Left ventricle myocardium superior (tissue), 1 donor: ENCODE measurements at regions not wholly inside any gene's neighbourhood (a gene's known extent, or its start where the extent isn't known, plus 50 kb on each side); places are given as distances from the start of the nearest gene placed in this dataset.

Experiments
- ATAC-seq: fragments of 200-7000 bp; cut with Tn5 transposase; one replicate; pipeline ENCODE4 v1.9.1; 2020; ENCODE audit warnings: mild to moderate bottlenecking, moderate library complexity
- DNase-seq: peaks from one replicate; pipeline ENCODE4 v3.0.0-alpha.2; 2020
- intact Hi-C: fragments of 100-400 bp; cut with micrococcal nuclease; formaldehyde crosslinking; loops from one replicate; pipeline ENCODE4 v1.11.0; 2022
- donor health status: DM: no; HTN: yes; CAD: no; lungs with severe emphysema.

GRCh38 chr6:56407883-56408410 lies 160.6 kb upstream of the COL21A1 start:
- no peak for DNase-seq
- ATAC-seq = no peak
- intact Hi-C loops = no loop called here

- ATAC-seq = no peak
- intact Hi-C loops = no loop called here
- DNase-seq = no peak
These were observed 159.2 kb upstream of the COL21A1 start for GRCh38 chr6:56406276-56407269.

- ATAC-seq (peak; percentile 12), DNase-seq (no peak)
- intact Hi-C loops = no loop called here
These were observed 157.2 kb upstream of the COL21A1 start for GRCh38 chr6:56404599-56404998.

GRCh38 chr6:56403745-56404144 lies 156.4 kb upstream of the COL21A1 start:
- no peak for DNase-seq
- peak; percentile 80 for ATAC-seq
- intact Hi-C loops = no loop called here

- DNase-seq (no peak), ATAC-seq (no peak)
- intact Hi-C loops = no loop called here
These were observed 154.2 kb upstream of the COL21A1 start for GRCh38 chr6:56401477-56402070.

GRCh38 chr6:56400273-56400672 lies 152.9 kb upstream of the COL21A1 start:
- DNase-seq (no peak), ATAC-seq (no peak)
- intact Hi-C loops = no loop called here

- intact Hi-C loops = no loop called here
- ATAC-seq = no peak
- no peak for DNase-seq
These were observed 152.4 kb upstream of the COL21A1 start for GRCh38 chr6:56399672-56400263.

GRCh38 chr6:56399250-56399671 lies 151.9 kb upstream of the COL21A1 start:
- DNase-seq (no peak), ATAC-seq (no peak)
- intact Hi-C loops = no loop called here

GRCh38 chr6:56396435-56396834 lies 149.1 kb upstream of the COL21A1 start:
- no peak for DNase-seq
- no peak for ATAC-seq
- intact Hi-C loops = no loop called here

- intact Hi-C loops = no loop called here
- ATAC-seq (no peak), DNase-seq (no peak)
These were observed 146.5 kb upstream of the COL21A1 start for GRCh38 chr6:56393615-56394612.

GRCh38 chr6:56388415-56388755 lies 141.0 kb upstream of the COL21A1 start:
- intact Hi-C loops = no loop called here
- ATAC-seq = peak; percentile 82
- DNase-seq = no peak

- intact Hi-C loops = no loop called here
- DNase-seq (no peak), ATAC-seq (peak; percentile 93)
These were observed 140.4 kb upstream of the COL21A1 start for GRCh38 chr6:56387621-56388414.

- ATAC-seq = no peak
- DNase-seq = no peak
- intact Hi-C loops = no loop called here
These were observed 139.3 kb upstream of the COL21A1 start for GRCh38 chr6:56386717-56387116.

GRCh38 chr6:56385981-56386593 lies 138.7 kb upstream of the COL21A1 start:
- DNase-seq (no peak), ATAC-seq (no peak)
- intact Hi-C loops = no loop called here

GRCh38 chr6:56383160-56383559 lies 135.8 kb upstream of the COL21A1 start:
- no peak for ATAC-seq
- intact Hi-C loops = no loop called here
- no peak for DNase-seq

GRCh38 chr6:56382416-56382940 lies 135.1 kb upstream of the COL21A1 start:
- no peak for DNase-seq
- intact Hi-C loops = no loop called here
- ATAC-seq = no peak

GRCh38 chr6:56381801-56382251 lies 134.4 kb upstream of the COL21A1 start:
- ATAC-seq (no peak), DNase-seq (no peak)
- intact Hi-C loops = no loop called here
